NOMO-1 treated with DMSO at 0.1 percent for 48 hours (cell line): ENCODE measurements at regions not wholly inside any gene's neighbourhood (a gene's known extent, or its start where the extent isn't known, plus 50 kb on each side); places are given as distances from the start of the nearest gene placed in this dataset.
"Not testable (repeated sequence)": the region's sequence is repeated elsewhere in the genome, so short reads cannot be mapped to it uniquely, and the experiment has no call there.

ENCODE experiments used
- DNase-seq: peaks from one replicate; lab custom pipeline; 2025; ENCODE audit not compliant: unreplicated experiment; lab: John Stamatoyannopoulos, UW

DNA sequence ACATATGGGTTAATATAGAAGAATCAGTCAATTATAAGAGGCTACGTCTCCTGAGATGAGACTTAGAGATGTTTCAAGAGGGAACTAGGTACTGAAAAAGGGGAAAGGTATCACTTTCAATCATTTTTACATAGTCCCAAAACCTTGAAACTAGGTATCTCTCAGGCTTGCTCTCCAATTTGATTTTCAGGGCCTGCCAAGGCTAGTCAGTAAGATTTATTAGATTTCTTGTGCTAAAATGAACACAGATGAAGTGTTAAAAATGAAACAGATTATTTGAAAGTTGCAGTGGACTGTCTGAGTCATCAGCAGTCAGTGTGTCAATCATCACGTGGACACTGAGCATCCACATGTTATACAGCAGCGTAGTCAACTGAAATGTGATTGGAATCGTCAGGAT, 591.1 kb downstream of the DTWD2 start:
- no peak for DNase-seq

DNA sequence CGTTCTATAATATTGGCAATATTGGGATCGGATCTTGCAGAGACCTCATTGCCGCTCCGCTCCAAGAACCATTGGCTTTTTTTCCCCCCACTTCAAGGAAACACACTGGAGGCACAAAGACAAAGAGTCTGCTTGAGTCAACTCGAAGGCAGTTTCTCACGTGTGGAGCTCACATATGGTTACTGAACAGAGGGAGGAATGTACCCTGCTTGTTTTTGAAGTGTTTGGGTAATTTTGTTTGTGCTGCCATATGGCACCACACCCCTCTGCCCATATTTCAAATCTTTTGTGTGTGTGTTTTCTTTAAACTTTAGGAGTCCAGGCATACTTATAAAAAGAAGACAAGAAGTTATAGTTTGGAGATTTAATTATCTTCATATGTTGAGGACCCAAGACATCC, 595.9 kb downstream of the DTWD2 start:
- no peak for DNase-seq

DNA sequence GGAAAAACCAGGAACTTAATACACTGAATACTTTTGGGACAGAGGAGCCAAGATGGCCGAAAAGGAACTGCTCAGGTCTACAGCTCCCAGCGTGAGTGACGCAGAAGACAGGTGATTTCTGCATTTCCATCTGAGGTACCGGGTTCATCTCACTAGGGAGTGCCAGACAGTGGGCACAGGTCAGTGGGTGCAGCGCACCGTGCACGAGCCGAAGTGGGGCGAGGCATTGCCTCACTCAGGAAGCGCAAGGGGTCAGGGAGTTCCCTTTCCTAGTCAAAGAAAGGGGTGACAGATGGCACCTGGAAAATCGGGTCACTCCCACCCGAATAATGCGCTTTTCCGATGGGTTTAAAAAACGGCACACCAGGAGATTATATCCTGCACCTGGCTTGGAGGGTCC, 605.4 kb downstream of the DTWD2 start:
- DNase-seq = not testable (repeated sequence)

DNA sequence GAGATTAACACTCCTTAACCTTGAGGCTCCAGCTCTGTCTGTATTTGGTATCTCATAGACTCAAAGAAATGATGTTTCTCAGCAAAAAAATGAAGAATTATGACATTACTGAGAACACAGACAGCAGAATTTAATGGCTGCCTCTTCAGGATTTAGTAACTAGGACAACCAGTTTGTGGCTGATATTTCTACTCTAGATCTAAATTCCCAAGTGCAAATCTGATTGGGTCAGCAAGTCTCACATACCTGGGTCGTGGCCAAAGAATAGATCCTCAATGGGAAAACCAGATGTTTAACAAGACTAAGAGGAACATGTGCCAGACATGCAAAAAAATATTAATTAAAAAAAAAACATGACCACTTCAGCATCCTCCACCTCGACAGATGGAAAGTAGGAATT, 608.9 kb downstream of the DTWD2 start:
- DNase-seq = no peak

DNA sequence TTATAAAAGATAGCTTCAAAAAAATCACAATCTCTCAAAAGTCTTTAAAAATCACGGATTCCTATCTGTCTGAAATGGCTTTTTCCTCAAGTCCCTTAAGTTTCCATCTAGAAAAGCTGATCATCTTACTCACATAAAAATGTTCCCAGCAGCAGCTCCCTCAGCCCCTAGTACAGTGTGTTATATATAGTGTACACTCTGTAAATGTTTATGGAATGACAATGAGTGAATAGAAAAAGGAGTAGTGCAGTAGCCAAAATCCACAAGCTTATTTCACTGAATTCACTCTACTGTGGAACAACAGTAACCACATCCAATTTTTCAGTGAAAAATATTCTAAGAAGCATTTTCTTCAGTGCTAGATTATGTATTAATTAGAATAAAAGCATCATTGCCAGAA, 609.4 kb downstream of the DTWD2 start:
- DNase-seq = no peak

DNA sequence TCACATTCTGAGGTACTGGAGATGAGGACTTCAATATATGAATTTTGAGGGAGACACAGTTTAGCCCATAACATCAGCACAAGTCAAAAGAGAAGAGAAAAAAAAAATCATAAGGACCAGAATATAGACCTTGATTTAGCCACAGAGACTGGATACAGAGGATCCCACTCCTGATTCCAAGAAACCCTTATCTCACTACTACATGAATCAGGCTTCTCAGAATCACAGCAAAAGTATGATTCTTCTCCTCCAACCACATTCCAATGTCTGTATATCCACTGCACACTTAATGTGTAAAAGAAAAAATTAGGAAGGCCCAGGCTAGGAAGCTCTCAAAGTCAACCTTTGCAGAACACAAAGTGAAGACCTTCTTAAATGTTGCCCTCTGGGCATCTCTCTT, 610.9 kb downstream of the DTWD2 start:
- DNase-seq = no peak

DNA sequence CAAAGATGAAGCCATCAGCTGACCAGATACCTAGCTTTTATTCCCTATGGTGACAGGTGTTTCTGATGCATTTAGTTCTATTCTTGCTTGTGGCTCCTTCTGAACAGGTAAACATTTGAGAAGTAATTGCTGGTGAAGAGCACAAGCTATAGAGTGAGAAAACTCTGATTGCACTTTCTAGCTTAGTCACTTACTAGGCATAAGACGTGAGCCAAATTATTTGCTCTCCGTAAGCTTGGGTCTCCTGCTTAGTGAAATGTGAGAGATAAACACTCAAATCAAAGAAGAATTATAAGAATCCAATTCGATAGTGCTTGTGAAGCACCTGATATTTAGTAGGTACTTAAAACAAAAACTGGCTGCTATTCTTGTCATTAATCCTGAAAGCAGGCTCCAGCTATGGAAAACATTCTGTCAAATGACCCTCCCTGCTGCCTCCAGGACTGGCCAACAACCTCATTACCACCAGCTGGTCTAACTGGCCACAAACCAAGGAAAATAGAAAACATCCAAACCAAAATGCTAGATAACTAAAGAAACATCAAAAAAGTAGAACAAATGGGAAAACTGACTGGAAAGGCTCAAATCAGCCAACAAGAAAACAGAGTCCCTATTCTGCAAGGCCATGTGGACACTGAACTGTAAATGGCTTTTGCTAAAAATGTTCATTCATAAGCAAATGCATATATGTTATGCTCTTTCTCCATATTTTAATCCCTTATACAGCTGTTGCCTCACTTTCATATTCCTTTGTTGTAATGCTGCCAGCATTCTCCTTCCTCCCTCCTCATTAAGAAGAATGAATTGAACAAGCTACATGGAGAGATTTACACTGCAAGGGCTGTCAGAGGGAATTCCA, 616.1 kb downstream of the DTWD2 start:
- no peak for DNase-seq

DNA sequence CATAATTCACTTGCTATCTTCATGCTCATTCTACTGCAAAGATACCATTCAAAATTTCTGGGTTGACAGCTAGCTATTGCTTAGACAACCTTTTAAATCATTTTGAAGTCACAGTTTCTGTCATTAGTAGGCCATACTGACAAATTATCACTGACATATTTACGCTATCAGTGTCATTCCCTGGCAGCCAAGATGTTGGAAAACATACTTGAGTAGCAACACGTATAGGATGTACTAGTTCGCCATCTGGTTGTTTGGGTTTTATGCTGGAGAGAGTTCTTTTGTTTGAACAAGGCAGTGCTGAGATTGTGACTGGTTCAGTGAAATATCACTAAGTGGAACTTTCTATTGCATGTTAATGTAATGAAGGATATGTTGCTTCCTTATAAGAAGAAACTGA, 621.9 kb downstream of the DTWD2 start:
- DNase-seq = no peak

DNA sequence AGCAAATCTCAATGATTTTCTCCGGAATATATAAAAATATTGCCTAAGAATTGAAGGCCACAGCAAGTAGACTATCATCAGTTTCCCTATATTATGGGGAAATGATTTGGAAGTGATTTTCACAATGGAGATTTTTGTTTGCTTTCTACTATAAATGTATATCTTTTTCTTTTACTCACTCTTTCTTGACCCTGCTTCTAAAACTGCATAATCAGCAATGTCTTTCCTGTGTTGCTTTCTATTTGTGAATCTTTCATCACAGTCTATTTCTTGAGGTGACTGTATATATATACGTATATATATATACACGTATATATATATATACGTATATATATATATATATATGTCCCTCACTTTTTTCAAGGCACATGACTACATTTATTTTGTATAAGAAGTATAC, 622.6 kb downstream of the DTWD2 start:
- DNase-seq = no peak

DNA sequence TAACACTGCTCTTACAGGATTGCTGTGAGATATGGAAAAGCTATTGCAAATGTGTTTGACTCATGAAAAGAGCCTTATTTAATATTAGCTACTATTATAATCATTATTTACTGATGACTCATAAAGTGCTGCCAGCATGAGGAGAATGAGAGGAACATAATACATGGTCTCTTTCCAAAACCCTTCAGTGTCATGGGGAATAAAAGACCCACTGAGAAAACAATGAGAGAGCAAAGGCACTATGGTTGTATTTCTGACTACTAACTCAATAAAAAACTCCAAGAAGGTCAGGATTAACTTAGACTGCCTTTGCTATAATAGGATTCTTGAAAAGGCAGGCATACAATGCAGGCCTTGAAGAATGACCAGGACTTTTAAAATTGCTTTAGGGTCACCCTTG, 633.5 kb downstream of the DTWD2 start:
- DNase-seq = no peak

DNA sequence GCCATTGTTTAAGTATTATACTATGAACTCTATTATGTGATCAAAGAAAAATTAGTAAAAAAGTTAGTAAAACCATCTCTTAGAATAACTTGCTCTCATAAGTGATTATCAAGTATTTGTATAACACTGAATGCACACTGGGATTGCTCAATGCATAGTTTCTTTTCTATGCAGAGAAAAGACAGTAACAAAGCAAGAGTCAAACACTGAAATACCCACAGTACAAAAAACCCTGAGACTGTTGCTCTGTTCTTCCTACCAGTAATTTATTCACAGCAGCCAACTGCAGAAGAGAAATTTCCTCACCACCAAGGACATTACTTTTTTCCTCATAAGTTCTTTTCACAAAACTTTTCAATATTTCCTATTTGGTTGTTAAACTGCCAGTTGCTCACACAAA, 634.4 kb downstream of the DTWD2 start:
- DNase-seq = no peak

DNA sequence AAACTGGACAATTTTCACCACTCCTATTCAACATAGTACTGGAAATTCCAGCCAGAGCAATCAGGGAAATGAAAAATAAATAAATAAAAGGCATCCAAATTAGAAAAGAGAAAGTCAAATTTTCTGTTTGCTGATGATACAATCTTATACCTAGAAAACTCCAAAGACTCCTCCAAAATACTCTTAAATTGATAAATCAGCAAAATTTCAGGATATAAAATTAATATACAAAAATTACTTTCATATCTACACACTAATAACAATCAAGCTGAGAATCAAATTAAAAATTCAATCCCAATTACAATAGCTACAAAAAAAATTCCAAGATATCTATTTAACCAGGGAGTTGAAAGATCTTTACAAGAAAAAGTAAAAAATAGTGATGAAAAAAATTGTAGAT, 651.9 kb downstream of the DTWD2 start:
- no peak for DNase-seq

DNA sequence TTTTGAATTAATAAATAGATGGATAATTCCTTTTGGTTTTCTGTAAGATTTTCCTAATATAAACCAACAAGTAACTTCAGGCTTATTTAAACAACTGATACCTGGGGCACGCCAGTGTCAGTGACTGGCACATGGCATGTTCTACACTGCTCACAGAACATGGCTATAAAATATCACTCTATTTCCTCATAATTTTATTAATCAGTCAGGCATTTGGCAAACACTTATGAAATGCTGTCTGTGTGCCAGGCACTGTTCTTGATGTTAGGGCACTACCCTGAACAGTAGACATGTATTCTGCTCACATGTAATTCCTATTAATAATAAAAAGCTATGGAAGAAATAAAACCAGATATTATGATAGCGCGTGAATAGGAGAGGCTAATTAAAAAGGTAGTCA, 661.0 kb downstream of the DTWD2 start:
- DNase-seq = no peak

DNA sequence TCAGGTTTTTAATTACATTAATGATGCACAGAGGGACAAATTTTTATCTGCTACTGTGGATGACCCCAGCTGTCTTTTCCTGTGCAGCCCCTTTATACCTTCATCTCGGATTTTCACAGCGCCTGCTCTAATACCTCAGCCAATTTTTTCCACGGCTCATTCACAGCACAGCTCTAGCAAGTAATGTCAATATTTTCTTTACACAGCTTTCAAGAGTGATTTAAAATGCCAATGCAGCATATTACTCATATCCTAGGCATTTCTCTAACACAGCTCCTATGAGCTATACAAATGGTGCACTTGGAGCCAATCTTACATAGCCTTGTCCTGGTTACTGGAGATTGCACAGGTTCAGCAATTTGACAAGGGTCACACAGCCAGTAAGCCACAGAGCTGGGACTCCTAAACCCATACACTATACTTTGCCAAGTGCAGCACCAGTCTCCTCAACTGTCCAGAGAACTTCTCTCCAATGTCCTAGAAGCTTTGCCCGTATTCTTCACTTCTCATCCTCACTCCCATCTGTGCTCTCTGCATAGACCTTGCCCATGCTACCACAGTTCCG, 661.8 kb downstream of the DTWD2 start:
- DNase-seq = no peak

DNA sequence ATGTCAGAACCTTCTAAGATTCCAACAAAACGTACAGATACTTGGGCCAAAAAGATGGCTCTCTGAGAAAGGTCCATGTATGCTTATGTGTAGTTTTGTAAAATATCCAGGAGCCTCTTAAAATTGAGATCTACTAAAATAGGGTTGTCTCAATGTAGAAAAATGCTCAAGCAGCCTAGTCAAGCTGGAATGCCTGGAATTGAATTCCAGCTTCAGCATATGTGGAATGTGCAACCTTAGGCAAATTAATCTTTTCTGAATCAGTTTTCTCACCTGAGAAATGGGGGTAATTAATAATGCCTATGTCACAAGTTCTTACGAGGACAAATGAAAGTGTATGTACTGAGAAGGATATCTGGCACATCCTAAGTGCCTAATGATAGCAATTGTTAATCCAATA, 662.4 kb downstream of the DTWD2 start:
- DNase-seq = no peak

DNA sequence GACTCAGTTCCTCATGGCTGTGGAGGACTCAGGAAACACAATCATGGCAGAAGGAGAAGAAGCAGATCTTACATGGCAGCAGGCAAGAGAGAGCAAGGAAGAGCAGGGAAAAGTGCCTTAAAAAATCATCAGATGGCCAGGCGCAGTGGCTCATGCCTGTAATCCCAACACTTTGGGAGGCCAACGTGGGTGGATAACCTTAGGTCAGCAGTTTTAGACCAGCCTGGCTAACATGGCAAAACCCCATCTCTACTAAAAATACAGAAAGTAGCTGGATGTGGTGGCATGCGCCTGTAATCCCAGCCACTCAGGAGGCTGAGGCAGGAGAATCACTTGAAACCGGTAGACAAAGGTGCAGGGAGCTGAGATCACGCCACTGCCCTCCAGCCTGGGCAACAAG, 664.6 kb downstream of the DTWD2 start:
- not testable (repeated sequence) for DNase-seq

DNA sequence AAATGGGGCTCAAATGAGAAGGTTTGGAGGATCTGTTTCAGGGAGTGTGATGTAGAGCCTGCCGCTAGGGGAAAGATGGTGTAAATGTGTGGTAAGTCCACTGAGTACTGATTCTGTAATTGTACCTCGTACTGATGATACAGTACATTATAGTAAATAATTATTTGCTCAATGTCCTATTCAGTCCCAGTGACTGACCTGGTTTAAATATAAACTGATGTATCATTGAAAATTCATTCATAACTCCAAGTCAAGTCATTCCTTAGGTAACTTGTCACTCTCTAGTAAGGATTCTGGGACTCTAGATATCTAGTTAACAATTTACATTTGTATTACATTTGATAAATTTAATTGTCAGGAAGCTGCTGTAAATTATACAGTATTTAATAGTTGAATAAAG, 667.3 kb downstream of the DTWD2 start:
- DNase-seq = no peak

DNA sequence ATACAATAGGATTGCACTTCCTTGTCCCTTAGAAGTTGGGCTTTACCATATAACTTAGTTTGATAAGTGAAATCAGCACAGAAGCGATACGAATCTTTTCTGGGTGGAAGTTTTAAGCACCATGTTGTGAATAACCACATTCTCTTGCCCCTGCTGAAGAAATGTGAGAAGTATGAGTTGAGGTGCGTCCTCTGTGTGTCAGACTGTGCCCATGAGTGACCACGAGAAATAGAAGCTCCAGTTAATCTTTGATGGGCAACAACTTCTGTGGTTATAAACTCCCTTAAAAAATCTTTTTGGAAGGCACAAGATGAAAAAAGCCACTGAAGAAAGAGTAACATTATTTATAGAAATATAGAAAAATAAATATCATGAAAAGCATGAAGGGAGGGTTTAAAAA, 668.2 kb downstream of the DTWD2 start:
- DNase-seq = no peak

DNA sequence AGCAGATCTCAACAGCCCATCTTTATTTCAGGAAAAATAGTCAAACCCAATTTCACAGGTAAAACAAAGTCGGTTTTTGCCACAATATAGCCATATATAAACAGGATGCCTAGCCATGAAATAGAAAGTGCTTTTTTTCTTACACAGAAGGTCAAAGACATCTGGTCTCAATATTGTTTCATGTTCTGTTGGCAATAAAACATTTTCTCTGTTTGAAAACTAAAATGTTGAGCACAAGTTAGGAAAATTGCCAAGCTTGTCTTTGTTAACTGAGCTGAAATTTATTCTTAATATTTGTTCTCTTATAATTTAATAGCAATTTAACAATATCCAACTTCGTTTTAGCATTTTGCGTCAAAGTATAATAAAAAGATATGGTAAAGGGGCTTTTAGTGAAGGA, 673.4 kb downstream of the DTWD2 start:
- no peak for DNase-seq

DNA sequence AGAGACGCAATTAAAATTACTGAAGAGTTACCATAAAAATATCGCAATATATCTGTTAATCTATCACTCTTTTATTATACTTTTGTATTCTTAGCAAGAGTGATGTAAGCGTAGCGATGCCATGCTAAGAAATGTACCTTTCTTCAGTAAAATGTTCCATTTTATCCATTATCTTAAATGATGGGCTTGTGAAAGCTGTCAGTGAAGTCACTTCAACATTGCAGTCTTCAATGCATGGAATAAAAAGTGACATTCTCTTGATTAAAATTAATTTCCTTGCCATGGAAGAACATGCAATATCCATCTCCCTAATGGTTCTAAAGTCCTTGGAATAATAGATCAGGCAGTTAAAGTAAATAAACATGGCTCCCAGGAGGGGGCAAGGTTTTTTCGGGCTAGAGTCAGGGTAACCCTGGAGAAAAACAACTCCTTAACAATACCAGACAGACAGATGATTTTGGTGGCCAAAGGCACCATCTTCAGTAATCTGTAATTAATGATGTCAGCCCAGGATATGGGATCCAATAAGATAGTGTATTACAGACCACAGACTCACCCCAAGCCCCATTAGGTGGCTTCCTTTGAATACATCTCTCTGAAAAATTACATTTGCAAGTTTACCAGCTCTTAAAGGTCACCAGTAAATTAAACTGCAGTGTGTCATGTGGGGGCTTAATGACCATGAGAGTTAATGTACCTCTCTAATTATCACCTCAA, 677.1 kb downstream of the DTWD2 start:
- DNase-seq = no peak

DNA sequence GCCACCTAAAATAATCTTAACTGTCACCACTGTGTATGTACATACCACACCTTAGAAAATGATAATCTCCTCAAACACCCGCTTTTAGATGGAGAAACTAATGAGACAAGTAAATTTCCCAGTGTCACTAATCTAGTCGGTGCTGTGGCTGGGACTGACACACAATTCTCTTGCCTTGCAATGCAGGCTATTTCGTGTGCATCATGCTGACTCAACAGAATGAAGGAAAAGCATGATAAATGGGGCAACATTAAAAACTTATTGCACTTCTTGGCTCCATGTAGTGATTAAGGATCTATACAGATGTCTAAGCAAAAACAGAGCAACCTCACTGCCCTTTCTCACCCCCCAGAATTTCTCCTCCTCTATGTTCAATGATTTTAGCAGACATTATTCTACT, 677.9 kb downstream of the DTWD2 start:
- no peak for DNase-seq

DNA sequence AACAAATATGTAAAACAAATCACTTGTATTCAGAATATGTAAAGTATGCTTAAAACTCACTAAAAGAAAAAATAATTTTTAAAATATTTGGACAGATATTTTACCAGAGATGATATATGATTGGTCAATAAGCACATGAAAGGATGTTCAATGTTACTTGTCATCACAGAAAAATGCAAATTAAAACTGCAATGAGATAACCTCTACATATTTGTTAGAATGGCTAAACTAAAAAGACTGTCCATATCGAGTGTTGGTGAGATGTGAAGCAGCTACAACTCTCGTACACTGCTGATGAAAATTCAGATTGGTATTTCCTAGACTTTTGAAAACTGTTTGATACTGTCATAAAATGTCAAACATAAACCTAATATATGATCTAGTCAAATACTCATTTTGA, 685.1 kb downstream of the DTWD2 start:
- DNase-seq = no peak
